Prostate gland (tissue), 2 donors: ENCODE measurements at regions not wholly inside any gene's neighbourhood (a gene's known extent, or its start where the extent isn't known, plus 50 kb on each side); places are given as distances from the start of the nearest gene placed in this dataset.
"Not testable (repeated sequence)": the region's sequence is repeated elsewhere in the genome, so short reads cannot be mapped to it uniquely, and the experiment has no call there.

Source experiments
- POLR2A ChIP-seq: fragments of 450-650 bp; IDR thresholded peaks from one replicate; pipeline ENCODE4 v1.6.1; 2016; ENCODE audit warnings: antibody characterized with exemption, mild to moderate bottlenecking
- TF ChIP-seq, protein P1 (sequence below), 4 experiments: fragments of 200-600 bp in 2 of 4; fragments of 450-650 bp in 2 of 4; sonication (generic) in 2 of 4; IDR thresholded peaks; 1 replicate in 3 of 4; 2 replicates in 1 of 4; pipeline ENCODE4 v1.5.1; 2016 to 2019; ENCODE audit warnings: antibody characterized with exemption in 4 of 4, mild to moderate bottlenecking in 2 of 4, moderate library complexity in 2 of 4

DNA sequence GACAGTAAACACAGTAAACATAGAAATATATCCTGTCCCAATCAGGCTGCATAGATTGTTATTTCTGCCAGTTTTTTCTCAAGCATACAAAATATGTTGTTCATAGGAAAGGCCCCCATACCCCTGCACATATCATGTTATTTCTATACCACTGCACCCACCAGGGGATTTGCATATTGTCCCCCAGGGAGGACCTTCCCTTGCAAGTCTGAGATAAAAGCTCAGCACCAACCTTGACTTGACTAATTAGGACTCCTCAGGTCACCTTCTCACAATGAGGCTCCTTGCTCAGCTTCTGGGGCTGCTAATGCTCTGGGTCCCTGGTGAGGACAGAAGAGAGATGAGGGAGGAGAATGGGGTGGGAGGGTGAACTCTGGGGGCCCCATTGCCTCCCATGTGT lies 1313.1 kb downstream of the RPIA start:
- TF ChIP-seq, protein P1, sequence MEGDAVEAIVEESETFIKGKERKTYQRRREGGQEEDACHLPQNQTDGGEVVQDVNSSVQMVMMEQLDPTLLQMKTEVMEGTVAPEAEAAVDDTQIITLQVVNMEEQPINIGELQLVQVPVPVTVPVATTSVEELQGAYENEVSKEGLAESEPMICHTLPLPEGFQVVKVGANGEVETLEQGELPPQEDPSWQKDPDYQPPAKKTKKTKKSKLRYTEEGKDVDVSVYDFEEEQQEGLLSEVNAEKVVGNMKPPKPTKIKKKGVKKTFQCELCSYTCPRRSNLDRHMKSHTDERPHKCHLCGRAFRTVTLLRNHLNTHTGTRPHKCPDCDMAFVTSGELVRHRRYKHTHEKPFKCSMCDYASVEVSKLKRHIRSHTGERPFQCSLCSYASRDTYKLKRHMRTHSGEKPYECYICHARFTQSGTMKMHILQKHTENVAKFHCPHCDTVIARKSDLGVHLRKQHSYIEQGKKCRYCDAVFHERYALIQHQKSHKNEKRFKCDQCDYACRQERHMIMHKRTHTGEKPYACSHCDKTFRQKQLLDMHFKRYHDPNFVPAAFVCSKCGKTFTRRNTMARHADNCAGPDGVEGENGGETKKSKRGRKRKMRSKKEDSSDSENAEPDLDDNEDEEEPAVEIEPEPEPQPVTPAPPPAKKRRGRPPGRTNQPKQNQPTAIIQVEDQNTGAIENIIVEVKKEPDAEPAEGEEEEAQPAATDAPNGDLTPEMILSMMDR (IDR thresholded peaks at IDR 0.05), result not testable (repeated sequence)
- TF ChIP-seq POLR2A, result not testable (repeated sequence)
